Natural killer cell (primary cell): ENCODE measurements at regions not wholly inside any gene's neighbourhood (a gene's known extent, or its start where the extent isn't known, plus 50 kb on each side); places are given as distances from the start of the nearest gene placed in this dataset.

Experiments
- ATAC-seq, 3 donors: fragments of 150-1000 bp in 2 of 3; fragments of 200-7000 bp in 1 of 3; cut with Tn5 transposase; 1 replicate in 1 of 3; 2 replicates in 2 of 3; pipeline ENCODE4 v1.10.0; 2021; ENCODE audit warnings: mild to moderate bottlenecking in 2 of 3, moderate library complexity in 2 of 3
- DNase-seq, 2 donors: peaks; one replicate each; pipeline versions ENCODE4 v3.0.0 to v3.0.0-alpha.2; 2013 to 2021; ENCODE audit warnings: mixed read lengths in 1 of 2
- H3K27ac ChIP-seq: one replicate; pipeline ENCODE4 v1.5.1; 2013; ENCODE audit warnings: mild to moderate bottlenecking, low read length
- H3K27me3 ChIP-seq: one replicate; pipeline ENCODE4 v1.6.1; 2013; ENCODE audit warnings: low read length; ENCODE audit not compliant: control insufficient read depth, insufficient read depth
- H3K36me3 ChIP-seq: one replicate; pipeline ENCODE4 v1.6.1; 2013; ENCODE audit warnings: low read length; ENCODE audit not compliant: control insufficient read depth, insufficient read depth
- H3K4me1 ChIP-seq: one replicate; pipeline ENCODE4 v1.6.1; 2013; ENCODE audit warnings: low read length; ENCODE audit not compliant: control insufficient read depth, insufficient read depth
- H3K4me3 ChIP-seq: one replicate; pipeline ENCODE4 v1.5.1; 2013; ENCODE audit warnings: low read length
- H3K9me3 ChIP-seq: one replicate; pipeline ENCODE4 v1.6.1; 2013; ENCODE audit warnings: low read length; ENCODE audit not compliant: control insufficient read depth, insufficient read depth
- H3K27ac Mint-ChIP-seq, 2 donors: one replicate each; pipeline ENCODE4 v1.8.0; 2022; ENCODE audit warnings: mild to moderate bottlenecking in 2 of 2, mixed read lengths in 2 of 2, moderate library complexity in 1 of 2
- H3K27me3 Mint-ChIP-seq, 2 donors: one replicate each; pipeline ENCODE4 v1.8.0; 2022; ENCODE audit warnings: low read depth in 2 of 2, mixed read lengths in 2 of 2
- H3K36me3 Mint-ChIP-seq: one replicate; pipeline ENCODE4 v1.8.0; 2022; ENCODE audit warnings: mixed read lengths
- H3K4me1 Mint-ChIP-seq, 2 donors: one replicate each; pipeline ENCODE4 v1.8.0; 2022; ENCODE audit warnings: mixed read lengths in 2 of 2
- H3K4me3 Mint-ChIP-seq: one replicate; pipeline ENCODE4 v1.8.0; 2022; ENCODE audit warnings: mild to moderate bottlenecking, moderate library complexity, mixed read lengths
- H3K9me3 Mint-ChIP-seq, 2 donors: one replicate each; pipeline ENCODE4 v1.8.0; 2022; ENCODE audit warnings: mixed read lengths in 2 of 2
- WGBS: methylation state at CpG from one replicate; pipeline ENCODE4 v1.1.7; 2013; ENCODE audit warnings: missing lambda C conversion rate; ENCODE audit not compliant: insufficient coverage; 5-methylcytosine and 5-hydroxymethylcytosine counted together
- intact Hi-C: fragments of 100-400 bp; cut with micrococcal nuclease; formaldehyde crosslinking; loops from one replicate; pipeline ENCODE4 v1.14.2; 2022
- TF ChIP-seq, protein P1 (sequence below): fragments of 200-600 bp; IDR thresholded peaks from one replicate; pipeline ENCODE4 v1.8.0; 2022; ENCODE audit warnings: antibody characterized with exemption

GRCh38 chr2:186125156-186125555, 360.9 kb upstream of the ZC3H15 start:
- H3K36me3 ChIP-seq = no peaks in the 10 kb centered on the region
- no peak overlapping the region for H3K27ac Mint-ChIP-seq
- peaks cover 12 to 19% of the 10 kb centered on the region in 2 donors for H3K9me3 Mint-ChIP-seq
- TF ChIP-seq, protein P1, sequence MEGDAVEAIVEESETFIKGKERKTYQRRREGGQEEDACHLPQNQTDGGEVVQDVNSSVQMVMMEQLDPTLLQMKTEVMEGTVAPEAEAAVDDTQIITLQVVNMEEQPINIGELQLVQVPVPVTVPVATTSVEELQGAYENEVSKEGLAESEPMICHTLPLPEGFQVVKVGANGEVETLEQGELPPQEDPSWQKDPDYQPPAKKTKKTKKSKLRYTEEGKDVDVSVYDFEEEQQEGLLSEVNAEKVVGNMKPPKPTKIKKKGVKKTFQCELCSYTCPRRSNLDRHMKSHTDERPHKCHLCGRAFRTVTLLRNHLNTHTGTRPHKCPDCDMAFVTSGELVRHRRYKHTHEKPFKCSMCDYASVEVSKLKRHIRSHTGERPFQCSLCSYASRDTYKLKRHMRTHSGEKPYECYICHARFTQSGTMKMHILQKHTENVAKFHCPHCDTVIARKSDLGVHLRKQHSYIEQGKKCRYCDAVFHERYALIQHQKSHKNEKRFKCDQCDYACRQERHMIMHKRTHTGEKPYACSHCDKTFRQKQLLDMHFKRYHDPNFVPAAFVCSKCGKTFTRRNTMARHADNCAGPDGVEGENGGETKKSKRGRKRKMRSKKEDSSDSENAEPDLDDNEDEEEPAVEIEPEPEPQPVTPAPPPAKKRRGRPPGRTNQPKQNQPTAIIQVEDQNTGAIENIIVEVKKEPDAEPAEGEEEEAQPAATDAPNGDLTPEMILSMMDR = no peak
- ATAC-seq = no peak
- no peak overlapping the region for H3K27ac ChIP-seq
- intact Hi-C loops = no loop called here
- H3K4me1 Mint-ChIP-seq = no peaks in the 10 kb centered on the region
- DNase-seq = no peak
- H3K9me3 ChIP-seq = no peaks in the 10 kb centered on the region
- H3K4me1 ChIP-seq = no peaks in the 10 kb centered on the region
- no peak overlapping the region for H3K4me3 ChIP-seq
- no peaks in the 10 kb centered on the region for H3K36me3 Mint-ChIP-seq
- H3K27me3 Mint-ChIP-seq = no peaks in the 10 kb centered on the region
- no peak overlapping the region for H3K4me3 Mint-ChIP-seq
- H3K27me3 ChIP-seq = no peaks in the 10 kb centered on the region

GRCh38 chr2:186125625-186126024, 360.4 kb upstream of the ZC3H15 start:
- H3K36me3 Mint-ChIP-seq = no peaks in the 10 kb centered on the region

GRCh38 chr2:186126181-186126580, 359.9 kb upstream of the ZC3H15 start:
- Mint-ChIP-seq H3K9me3 (peaks cover 12 to 19% of the 10 kb centered on the region in 2 donors), H3K4me1 (no peaks in the 10 kb centered on the region)

More at GRCh38 chr2:186125625-186126024, 360.4 kb upstream of the ZC3H15 start:
- Mint-ChIP-seq H3K9me3 (peaks cover 12 to 19% of the 10 kb centered on the region in 2 donors), H3K27me3 (no peaks in the 10 kb centered on the region), H3K4me1 (no peaks in the 10 kb centered on the region), H3K27ac (no peak overlapping the region), H3K4me3 (no peak overlapping the region)
- Histone ChIP-seq H3K9me3 (no peaks in the 10 kb centered on the region), H3K27me3 (no peaks in the 10 kb centered on the region), H3K4me3 (no peak overlapping the region), H3K27ac (no peak overlapping the region), H3K4me1 (no peaks in the 10 kb centered on the region), H3K36me3 (no peaks in the 10 kb centered on the region)
- no CpG with 5 or more reads among the region's 1 CpG for WGBS
- intact Hi-C loops = no loop called here
- DNase-seq = no peak
- TF ChIP-seq, protein P1 = no peak
- no peak for ATAC-seq

More at GRCh38 chr2:186126181-186126580, 359.9 kb upstream of the ZC3H15 start:
- no peak overlapping the region for H3K4me3 ChIP-seq
- H3K27me3 ChIP-seq = no peaks in the 10 kb centered on the region
- intact Hi-C loops = no loop called here
- no peak overlapping the region for H3K27ac Mint-ChIP-seq
- no peak overlapping the region for H3K27ac ChIP-seq
- no peaks in the 10 kb centered on the region for H3K27me3 Mint-ChIP-seq
- TF ChIP-seq, protein P1 = no peak
- DNase-seq = no peak
- no peak for ATAC-seq
- H3K36me3 Mint-ChIP-seq = no peaks in the 10 kb centered on the region
- no peaks in the 10 kb centered on the region for H3K9me3 ChIP-seq
- no peak overlapping the region for H3K4me3 Mint-ChIP-seq
- no peaks in the 10 kb centered on the region for H3K36me3 ChIP-seq
- no peaks in the 10 kb centered on the region for H3K4me1 ChIP-seq
